Neural progenitor cell (in vitro differentiated cells): ENCODE measurements at regions not wholly inside any gene's neighbourhood (a gene's known extent, or its start where the extent isn't known, plus 50 kb on each side); places are given as distances from the start of the nearest gene placed in this dataset.

Experiments used
- DNase-seq: peaks from one replicate; pipeline ENCODE4 v3.0.0-alpha.2; 2016; ENCODE audit warnings: low spot score
- H2AFZ ChIP-seq: fragments of 200-600 bp; sonication (generic); replicated peaks from 2 replicates; pipeline ENCODE4 v1.6.1; 2016; ENCODE audit warnings: antibody characterized with exemption
- H3F3A ChIP-seq: fragments of 200-600 bp; sonication (generic); 2 replicates; pipeline ENCODE4 v1.6.1; 2016; ENCODE audit warnings: antibody characterized with exemption, low read depth
- H3K27ac ChIP-seq: fragments of 200-600 bp; sonication (generic); 2 replicates; pipeline ENCODE4 v1.5.1; 2016; ENCODE audit warnings: mild to moderate bottlenecking
- H3K27me3 ChIP-seq: fragments of 200-600 bp; sonication (generic); 2 replicates; pipeline ENCODE4 v1.6.1; 2016; ENCODE audit warnings: mild to moderate bottlenecking, moderate library complexity
- H3K36me3 ChIP-seq: fragments of 200-600 bp; sonication (generic); 2 replicates; pipeline ENCODE4 v1.5.1; 2016
- H3K4me1 ChIP-seq: fragments of 200-600 bp; sonication (generic); 2 replicates; pipeline ENCODE4 v1.6.1; 2016; ENCODE audit warnings: mixed run types
- H3K4me2 ChIP-seq: fragments of 200-600 bp; sonication (generic); 2 replicates; pipeline ENCODE4 v1.6.1; 2016
- H3K4me3 ChIP-seq: fragments of 200-600 bp; sonication (generic); 2 replicates; pipeline ENCODE4 v1.5.1; 2016
- H3K79me2 ChIP-seq: fragments of 200-600 bp; sonication (generic); 2 replicates; pipeline ENCODE4 v1.6.1; 2016; ENCODE audit warnings: low read depth
- H3K9ac ChIP-seq: fragments of 200-600 bp; sonication (generic); 2 replicates; pipeline ENCODE4 v1.6.1; 2016
- H3K9me3 ChIP-seq: fragments of 200-600 bp; sonication (generic); 2 replicates; pipeline ENCODE4 v1.5.1; 2016; ENCODE audit warnings: low read depth
- H4K20me1 ChIP-seq: fragments of 200-600 bp; sonication (generic); 2 replicates; pipeline ENCODE4 v1.6.1; 2016; ENCODE audit warnings: low read depth
- H3K27ac Mint-ChIP-seq: 3 replicates; pipeline ENCODE4 v1.8.0; 2021; ENCODE audit warnings: mixed read lengths
- H3K27me3 Mint-ChIP-seq: 2 replicates; pipeline ENCODE4 v1.8.0; 2022; ENCODE audit warnings: low read depth, mild to moderate bottlenecking, inconsistent platforms, moderate library complexity, mixed read lengths; ENCODE audit not compliant: insufficient read depth
- H3K36me3 Mint-ChIP-seq: 3 replicates; pipeline ENCODE4 v1.8.0; 2021; ENCODE audit warnings: mixed read lengths
- H3K4me1 Mint-ChIP-seq: 3 replicates; pipeline ENCODE4 v1.8.0; 2021; ENCODE audit warnings: mixed read lengths
- H3K4me3 Mint-ChIP-seq: 3 replicates; pipeline ENCODE4 v1.8.0; 2021; ENCODE audit warnings: mild to moderate bottlenecking, moderate library complexity, mixed read lengths
- H3K9me3 Mint-ChIP-seq: 3 replicates; pipeline ENCODE4 v1.8.0; 2020; ENCODE audit warnings: mixed read lengths
- CTCF ChIP-seq: fragments of 200-600 bp; sonication (generic); IDR thresholded peaks from 2 replicates; pipeline ENCODE4 v1.5.1; 2017; ENCODE audit warnings: antibody characterized with exemption, mild to moderate bottlenecking
- EZH2 ChIP-seq: fragments of 200-600 bp; sonication (generic); IDR thresholded peaks from 2 replicates; pipeline ENCODE4 v1.6.1; 2017; ENCODE audit warnings: antibody characterized with exemption, mild to moderate bottlenecking, moderate library complexity
- EZH2phosphoT487 ChIP-seq: fragments of 200-600 bp; sonication (generic); IDR thresholded peaks from 2 replicates; pipeline ENCODE4 v1.6.1; 2017; ENCODE audit warnings: antibody characterized with exemption

GRCh38 chr3:96719921-96720320 is 94.5 kb upstream of the EPHA6 start:
- no peak overlapping the region for H3K4me3 ChIP-seq
- H3F3A ChIP-seq: no peaks in the 10 kb centered on the region
- H4K20me1 ChIP-seq: no peaks in the 10 kb centered on the region
- no peaks in the 10 kb centered on the region for H3K36me3 ChIP-seq
- H3K36me3 Mint-ChIP-seq: no peaks in the 10 kb centered on the region
- TF ChIP-seq EZH2phosphoT487 (no peak), EZH2 (no peak), CTCF (no peak)
- H3K27me3 ChIP-seq: no peaks in the 10 kb centered on the region
- H3K79me2 ChIP-seq: no peaks in the 10 kb centered on the region
- H3K4me2 ChIP-seq: no peak overlapping the region
- H3K9me3 Mint-ChIP-seq: no peaks in the 10 kb centered on the region
- H3K4me3 Mint-ChIP-seq: no peak overlapping the region
- H3K27me3 Mint-ChIP-seq: no peaks in the 10 kb centered on the region
- H2AFZ ChIP-seq: no peak overlapping the region
- H3K27ac Mint-ChIP-seq: no peak overlapping the region
- no peak overlapping the region for H3K9ac ChIP-seq
- no peak for DNase-seq
- no peaks in the 10 kb centered on the region for H3K4me1 Mint-ChIP-seq
- H3K4me1 ChIP-seq: no peaks in the 10 kb centered on the region
- H3K9me3 ChIP-seq: no peaks in the 10 kb centered on the region
- no peak overlapping the region for H3K27ac ChIP-seq

- no peak for DNase-seq
- H3K4me2 ChIP-seq: no peak overlapping the region
- H2AFZ ChIP-seq: no peak overlapping the region
- no peaks in the 10 kb centered on the region for H4K20me1 ChIP-seq
- no peaks in the 10 kb centered on the region for H3K4me1 ChIP-seq
- Mint-ChIP-seq H3K36me3 (no peaks in the 10 kb centered on the region), H3K9me3 (no peaks in the 10 kb centered on the region), H3K27ac (no peak overlapping the region), H3K4me3 (no peak overlapping the region), H3K4me1 (peaks cover 2% of the 10 kb centered on the region), H3K27me3 (no peaks in the 10 kb centered on the region)
- no peak overlapping the region for H3K9ac ChIP-seq
- H3K9me3 ChIP-seq: no peaks in the 10 kb centered on the region
- H3K27ac ChIP-seq: no peak overlapping the region
- H3F3A ChIP-seq: no peaks in the 10 kb centered on the region
- no peaks in the 10 kb centered on the region for H3K79me2 ChIP-seq
- no peak for TF ChIP-seq EZH2phosphoT487
- TF ChIP-seq CTCF: no peak
- TF ChIP-seq EZH2: no peak
- no peaks in the 10 kb centered on the region for H3K36me3 ChIP-seq
- H3K27me3 ChIP-seq: no peaks in the 10 kb centered on the region
- H3K4me3 ChIP-seq: no peak overlapping the region
Measured at GRCh38 chr3:96731031-96731430, 83.4 kb upstream of the EPHA6 start.

GRCh38 chr3:96734273-96735009 is 80.0 kb upstream of the EPHA6 start:
- Histone ChIP-seq H3F3A (no peaks in the 10 kb centered on the region), H3K9ac (no peak overlapping the region), H3K36me3 (no peaks in the 10 kb centered on the region), H4K20me1 (no peaks in the 10 kb centered on the region), H3K4me1 (no peaks in the 10 kb centered on the region), H3K4me2 (no peak overlapping the region), H2AFZ (no peak overlapping the region), H3K9me3 (no peaks in the 10 kb centered on the region), H3K79me2 (no peaks in the 10 kb centered on the region), H3K27me3 (no peaks in the 10 kb centered on the region), H3K4me3 (no peak overlapping the region), H3K27ac (no peak overlapping the region)
- TF ChIP-seq EZH2 (no peak), CTCF (no peak), EZH2phosphoT487 (no peak)
- Mint-ChIP-seq H3K9me3 (no peaks in the 10 kb centered on the region), H3K4me3 (no peak overlapping the region), H3K36me3 (no peaks in the 10 kb centered on the region), H3K27me3 (no peaks in the 10 kb centered on the region), H3K4me1 (peaks cover 4% of the 10 kb centered on the region), H3K27ac (no peak overlapping the region)
- no peak for DNase-seq
